Osteocyte (in vitro differentiated cells): ENCODE measurements at regions not wholly inside any gene's neighbourhood (a gene's known extent, or its start where the extent isn't known, plus 50 kb on each side); places are given as distances from the start of the nearest gene placed in this dataset.
"Not testable (repeated sequence)": the region's sequence is repeated elsewhere in the genome, so short reads cannot be mapped to it uniquely, and the experiment has no call there.

ENCODE experiments used
- DNase-seq: peaks from one replicate; pipeline ENCODE4 v3.0.0; 2021; ENCODE audit warnings: mixed read lengths; ENCODE audit not compliant: unreplicated experiment; ENCODE audit errors: extremely low spot score
- H3K27ac Mint-ChIP-seq: one replicate; pipeline ENCODE4 v1.8.0; 2021; ENCODE audit warnings: mild to moderate bottlenecking, mixed read lengths; ENCODE audit not compliant: unreplicated experiment
- H3K27me3 Mint-ChIP-seq: one replicate; pipeline ENCODE4 v1.8.0; 2021; ENCODE audit warnings: mixed read lengths; ENCODE audit not compliant: unreplicated experiment
- H3K36me3 Mint-ChIP-seq: one replicate; pipeline ENCODE4 v1.8.0; 2021; ENCODE audit warnings: mixed read lengths; ENCODE audit not compliant: unreplicated experiment
- H3K4me1 Mint-ChIP-seq: one replicate; pipeline ENCODE4 v1.8.0; 2021; ENCODE audit warnings: mixed read lengths; ENCODE audit not compliant: unreplicated experiment
- H3K4me3 Mint-ChIP-seq: one replicate; pipeline ENCODE4 v1.8.0; 2021; ENCODE audit warnings: mild to moderate bottlenecking, moderate library complexity, mixed read lengths; ENCODE audit not compliant: unreplicated experiment
- H3K9me3 Mint-ChIP-seq: one replicate; pipeline ENCODE4 v1.8.0; 2021; ENCODE audit warnings: mixed read lengths; ENCODE audit not compliant: unreplicated experiment
- CTCF ChIP-seq: fragments of 200-600 bp; sonication (generic); IDR thresholded peaks from 2 replicates; pipeline ENCODE4 v1.5.0; 2021; ENCODE audit warnings: antibody characterized with exemption, mild to moderate bottlenecking, moderate library complexity

GRCh38 chr4:29726938-29727337 is 993.2 kb upstream of the PCDH7 start:
- H3K36me3 Mint-ChIP-seq, result no peaks in the 10 kb centered on the region
- peak; percentile 32 for TF ChIP-seq CTCF
- no peak for DNase-seq
- H3K27ac Mint-ChIP-seq, result no peak overlapping the region
- peaks cover 1% of the 10 kb centered on the region for H3K9me3 Mint-ChIP-seq
- H3K4me3 Mint-ChIP-seq, result no peak overlapping the region
- no peaks in the 10 kb centered on the region for H3K27me3 Mint-ChIP-seq
- H3K4me1 Mint-ChIP-seq, result no peaks in the 10 kb centered on the region

GRCh38 chr4:29734343-29735213 is 985.6 kb upstream of the PCDH7 start:
- no peak overlapping the region for H3K4me3 Mint-ChIP-seq
- H3K4me1 Mint-ChIP-seq, result no peaks in the 10 kb centered on the region
- H3K9me3 Mint-ChIP-seq, result peaks cover 7% of the 10 kb centered on the region
- no peak for TF ChIP-seq CTCF
- H3K36me3 Mint-ChIP-seq, result no peaks in the 10 kb centered on the region
- H3K27ac Mint-ChIP-seq, result no peak overlapping the region
- no peaks in the 10 kb centered on the region for H3K27me3 Mint-ChIP-seq
- no peak for DNase-seq

- DNase-seq, result no peak
- no peak overlapping the region for H3K4me3 Mint-ChIP-seq
- H3K27ac Mint-ChIP-seq, result no peak overlapping the region
- no peaks in the 10 kb centered on the region for H3K36me3 Mint-ChIP-seq
- TF ChIP-seq CTCF, result no peak
- no peaks in the 10 kb centered on the region for H3K27me3 Mint-ChIP-seq
- H3K4me1 Mint-ChIP-seq, result no peaks in the 10 kb centered on the region
- no peaks in the 10 kb centered on the region for H3K9me3 Mint-ChIP-seq
Observed at GRCh38 chr4:29756966-29757365, 963.2 kb upstream of the PCDH7 start.

GRCh38 chr4:29762151-29762550 is 958.0 kb upstream of the PCDH7 start:
- TF ChIP-seq CTCF, result no peak
- no peaks in the 10 kb centered on the region for H3K9me3 Mint-ChIP-seq
- no peak for DNase-seq
- no peaks in the 10 kb centered on the region for H3K4me1 Mint-ChIP-seq
- no peak overlapping the region for H3K27ac Mint-ChIP-seq
- H3K36me3 Mint-ChIP-seq, result no peaks in the 10 kb centered on the region
- H3K4me3 Mint-ChIP-seq, result no peak overlapping the region
- H3K27me3 Mint-ChIP-seq, result no peaks in the 10 kb centered on the region

- no peak for DNase-seq
- no peak for TF ChIP-seq CTCF
- no peak overlapping the region for H3K4me3 Mint-ChIP-seq
- peaks cover 4% of the 10 kb centered on the region for H3K4me1 Mint-ChIP-seq
- H3K27me3 Mint-ChIP-seq, result no peaks in the 10 kb centered on the region
- H3K9me3 Mint-ChIP-seq, result peaks cover 6% of the 10 kb centered on the region
- H3K27ac Mint-ChIP-seq, result no peak overlapping the region
- H3K36me3 Mint-ChIP-seq, result no peaks in the 10 kb centered on the region
Observed at GRCh38 chr4:29770627-29771026, 949.5 kb upstream of the PCDH7 start.

GRCh38 chr4:29788123-29788522 is 932.0 kb upstream of the PCDH7 start:
- not testable (repeated sequence) for H3K27me3 Mint-ChIP-seq, H3K4me1 Mint-ChIP-seq, H3K4me3 Mint-ChIP-seq, H3K27ac Mint-ChIP-seq, DNase-seq, H3K36me3 Mint-ChIP-seq
- peaks cover 25% of the 10 kb centered on the region for H3K9me3 Mint-ChIP-seq
